Osteocyte (in vitro differentiated cells): ENCODE measurements at regions not wholly inside any gene's neighbourhood (a gene's known extent, or its start where the extent isn't known, plus 50 kb on each side); places are given as distances from the start of the nearest gene placed in this dataset.
"Not testable (repeated sequence)": the region's sequence is repeated elsewhere in the genome, so short reads cannot be mapped to it uniquely, and the experiment has no call there.

Source experiments
- DNase-seq: peaks from one replicate; pipeline ENCODE4 v3.0.0; 2021; ENCODE audit warnings: mixed read lengths; ENCODE audit not compliant: unreplicated experiment; ENCODE audit errors: extremely low spot score
- H3K27ac Mint-ChIP-seq: one replicate; pipeline ENCODE4 v1.8.0; 2021; ENCODE audit warnings: mild to moderate bottlenecking, mixed read lengths; ENCODE audit not compliant: unreplicated experiment
- H3K27me3 Mint-ChIP-seq: one replicate; pipeline ENCODE4 v1.8.0; 2021; ENCODE audit warnings: mixed read lengths; ENCODE audit not compliant: unreplicated experiment
- H3K36me3 Mint-ChIP-seq: one replicate; pipeline ENCODE4 v1.8.0; 2021; ENCODE audit warnings: mixed read lengths; ENCODE audit not compliant: unreplicated experiment
- H3K4me1 Mint-ChIP-seq: one replicate; pipeline ENCODE4 v1.8.0; 2021; ENCODE audit warnings: mixed read lengths; ENCODE audit not compliant: unreplicated experiment
- H3K4me3 Mint-ChIP-seq: one replicate; pipeline ENCODE4 v1.8.0; 2021; ENCODE audit warnings: mild to moderate bottlenecking, moderate library complexity, mixed read lengths; ENCODE audit not compliant: unreplicated experiment
- H3K9me3 Mint-ChIP-seq: one replicate; pipeline ENCODE4 v1.8.0; 2021; ENCODE audit warnings: mixed read lengths; ENCODE audit not compliant: unreplicated experiment

DNA sequence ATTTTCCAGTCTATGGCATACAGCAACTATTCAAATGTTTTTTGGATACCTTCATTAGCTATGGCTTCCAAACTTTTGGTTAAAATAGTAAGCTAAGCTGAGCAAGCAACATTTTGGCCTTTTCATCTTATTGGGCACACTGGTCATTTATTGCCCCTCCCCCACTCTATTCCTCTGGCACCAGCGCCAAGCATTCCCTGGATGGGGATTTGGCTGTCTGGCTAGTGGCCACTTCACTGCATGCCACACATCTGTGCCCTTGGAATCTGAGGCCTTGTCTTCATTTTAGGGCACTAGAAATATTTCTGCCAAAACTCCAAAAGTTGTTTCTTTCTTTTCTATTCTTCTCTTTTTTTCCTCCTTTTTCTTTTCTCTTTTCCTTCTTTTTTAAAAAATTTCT, 305.8 kb upstream of the POTED start:
- H3K27me3 Mint-ChIP-seq, H3K4me1 Mint-ChIP-seq, H3K4me3 Mint-ChIP-seq, H3K36me3 Mint-ChIP-seq, H3K27ac Mint-ChIP-seq, DNase-seq: not testable (repeated sequence)
- peaks cover 43% of the 10 kb centered on the region for H3K9me3 Mint-ChIP-seq

- H3K4me1 Mint-ChIP-seq, H3K36me3 Mint-ChIP-seq, H3K4me3 Mint-ChIP-seq, DNase-seq, H3K27ac Mint-ChIP-seq, H3K27me3 Mint-ChIP-seq: not testable (repeated sequence)
- peaks cover 50% of the 10 kb centered on the region for H3K9me3 Mint-ChIP-seq
These were observed 304.7 kb upstream of the POTED start for GRCh38 chr21:13304901-13305300.

DNA sequence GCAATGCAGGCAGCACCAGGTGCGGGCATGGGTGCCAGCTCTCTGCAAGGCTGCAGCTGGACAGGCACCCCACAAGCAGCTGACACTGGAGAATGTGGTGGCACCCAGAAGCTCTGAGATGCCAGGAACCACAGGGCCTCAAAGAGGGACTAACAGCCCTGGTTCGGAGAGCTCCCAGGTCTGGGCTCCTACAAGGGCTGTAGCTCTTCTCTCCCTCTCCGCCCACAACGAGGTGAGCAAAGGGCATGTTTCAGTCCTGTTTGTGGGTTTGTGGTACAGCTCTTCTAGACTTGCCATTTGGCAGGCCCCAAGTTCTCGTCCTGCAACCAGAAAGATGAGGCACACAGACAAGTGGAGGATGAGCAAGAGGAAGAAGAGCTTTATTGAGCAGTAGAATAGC, 299.5 kb upstream of the POTED start:
- not testable (repeated sequence) for H3K4me1 Mint-ChIP-seq, DNase-seq, H3K27ac Mint-ChIP-seq, H3K27me3 Mint-ChIP-seq, H3K4me3 Mint-ChIP-seq, H3K36me3 Mint-ChIP-seq
- H3K9me3 Mint-ChIP-seq: peaks cover 23% of the 10 kb centered on the region

DNA sequence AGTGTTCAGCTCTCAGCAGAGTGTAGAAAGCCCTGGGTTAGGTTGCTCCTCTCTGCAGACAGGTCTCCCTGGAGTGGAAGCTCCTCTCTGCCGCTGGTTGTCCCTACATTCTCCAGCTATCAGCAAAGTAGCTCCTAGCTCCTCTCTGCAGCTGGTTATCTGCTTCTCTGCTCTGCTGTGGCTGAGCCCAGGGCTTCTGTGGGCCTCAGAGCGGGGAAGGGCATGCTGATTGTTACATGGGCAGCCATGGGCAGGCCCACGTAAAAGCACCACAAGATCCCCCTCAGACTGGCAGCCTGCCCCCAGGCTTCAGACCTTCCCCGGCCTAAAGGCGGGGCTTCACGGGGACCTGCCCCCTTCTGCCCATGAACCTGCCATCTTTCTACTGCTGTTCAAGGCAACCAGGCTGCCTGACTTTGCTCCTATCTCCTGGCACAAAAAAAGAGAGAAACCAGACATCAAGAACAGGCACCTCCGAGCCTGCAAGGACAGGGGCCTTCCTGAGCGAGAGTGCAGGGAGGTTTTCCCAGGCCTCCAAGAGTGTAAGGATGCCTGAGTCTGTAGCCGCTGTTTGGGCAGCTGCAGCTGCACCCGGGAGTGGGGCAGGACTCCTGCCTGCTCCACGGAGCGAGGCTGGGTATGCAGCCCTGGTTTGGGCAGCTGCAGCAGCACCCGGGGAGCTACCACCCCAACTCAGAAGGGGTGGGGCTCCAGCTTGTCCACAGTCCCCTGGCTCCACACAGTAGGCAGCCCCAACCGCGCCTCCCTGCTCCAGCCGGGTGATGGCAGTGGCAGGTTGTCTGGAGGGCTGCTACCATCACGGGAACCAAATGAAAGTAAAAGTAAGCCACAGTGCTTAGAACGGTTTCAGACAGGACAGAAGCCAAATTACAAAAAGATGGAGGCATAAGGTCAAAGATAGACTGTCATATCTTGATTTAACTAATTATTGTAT, 298.7 kb upstream of the POTED start:
- not testable (repeated sequence) for H3K36me3 Mint-ChIP-seq, DNase-seq, H3K27ac Mint-ChIP-seq, H3K4me1 Mint-ChIP-seq, H3K27me3 Mint-ChIP-seq, H3K4me3 Mint-ChIP-seq
- H3K9me3 Mint-ChIP-seq: peaks cover 28% of the 10 kb centered on the region

GRCh38 chr21:13318718-13319117, 290.9 kb upstream of the POTED start:
- not testable (repeated sequence) for H3K36me3 Mint-ChIP-seq, H3K4me1 Mint-ChIP-seq, DNase-seq, H3K4me3 Mint-ChIP-seq, H3K27me3 Mint-ChIP-seq, H3K27ac Mint-ChIP-seq
- peaks cover 48% of the 10 kb centered on the region for H3K9me3 Mint-ChIP-seq

DNA sequence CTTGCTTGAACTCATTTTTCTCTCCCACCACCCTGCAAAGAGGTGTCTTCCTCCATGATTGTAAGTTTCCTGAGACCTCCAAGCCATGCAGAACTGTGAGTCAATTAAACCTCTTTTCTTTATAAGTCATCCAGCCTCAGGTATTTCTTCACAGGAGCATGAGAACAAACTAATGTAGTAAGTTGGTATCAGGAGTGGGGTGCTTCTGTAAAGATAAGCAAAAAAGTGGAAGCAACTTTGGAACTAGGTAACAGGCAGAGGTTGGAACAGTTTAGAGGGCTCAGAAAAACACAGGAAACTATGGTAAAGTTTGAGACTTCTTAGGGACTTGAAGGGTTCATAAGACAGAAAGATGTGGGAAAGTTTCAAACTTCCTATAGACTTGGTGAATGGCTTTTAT, 287.7 kb upstream of the POTED start:
- H3K27ac Mint-ChIP-seq, DNase-seq, H3K4me1 Mint-ChIP-seq, H3K36me3 Mint-ChIP-seq, H3K4me3 Mint-ChIP-seq, H3K27me3 Mint-ChIP-seq: not testable (repeated sequence)
- peaks cover 37% of the 10 kb centered on the region for H3K9me3 Mint-ChIP-seq

- peaks cover 10% of the 10 kb centered on the region for H3K9me3 Mint-ChIP-seq
- not testable (repeated sequence) for DNase-seq, H3K4me3 Mint-ChIP-seq
These were observed 268.8 kb upstream of the POTED start for GRCh38 chr21:13340670-13341234.

GRCh38 chr21:13351521-13351920, 258.1 kb upstream of the POTED start:
- DNase-seq, H3K4me1 Mint-ChIP-seq, H3K4me3 Mint-ChIP-seq, H3K27ac Mint-ChIP-seq, H3K36me3 Mint-ChIP-seq, H3K27me3 Mint-ChIP-seq, H3K9me3 Mint-ChIP-seq: not testable (repeated sequence)

More at GRCh38 chr21:13340670-13341234, 268.8 kb upstream of the POTED start:
- H3K4me1 Mint-ChIP-seq, H3K27ac Mint-ChIP-seq, H3K27me3 Mint-ChIP-seq, H3K36me3 Mint-ChIP-seq: not testable (repeated sequence)

DNA sequence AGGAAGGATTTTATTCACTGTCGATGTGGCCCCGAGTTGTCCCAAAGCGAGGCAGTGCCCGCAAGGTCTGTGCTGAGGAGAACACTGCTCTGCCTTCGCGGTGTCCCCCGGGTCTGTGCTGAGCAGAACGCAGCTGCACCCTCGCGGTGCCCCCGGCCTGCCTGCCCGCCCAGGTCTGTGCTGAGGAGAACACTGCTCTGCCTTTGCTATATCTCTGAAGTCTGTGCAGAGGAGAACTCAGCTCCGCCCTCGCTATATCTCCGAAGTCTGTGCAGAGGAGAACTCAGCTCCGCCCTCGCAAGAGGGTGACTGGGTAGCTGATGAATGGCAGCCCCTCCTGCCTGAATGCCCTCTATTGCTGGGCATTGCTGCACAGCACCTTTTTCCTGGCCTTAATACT, 249.4 kb upstream of the POTED start:
- not testable (repeated sequence) for H3K4me1 Mint-ChIP-seq, DNase-seq, H3K27me3 Mint-ChIP-seq, H3K27ac Mint-ChIP-seq, H3K4me3 Mint-ChIP-seq, H3K36me3 Mint-ChIP-seq
- H3K9me3 Mint-ChIP-seq: peaks cover 25% of the 10 kb centered on the region
